Astrocyte of the spinal cord (primary cell): ENCODE measurements at regions not wholly inside any gene's neighbourhood (a gene's known extent, or its start where the extent isn't known, plus 50 kb on each side); places are given as distances from the start of the nearest gene placed in this dataset.
A peak's percentile ranks its signal among the peaks of the same experiment; 100 is the strongest.

Source experiments
- DNase-seq: peaks from one replicate; pipeline ENCODE4 v3.0.0; 2011; ENCODE audit warnings: low read depth, low spot score
- H3K4me3 ChIP-seq: 2 replicates; pipeline ENCODE4 v1.5.1; 2011; ENCODE audit warnings: low read depth, mild to moderate bottlenecking, low read length, moderate library complexity
- CTCF ChIP-seq: IDR thresholded peaks from 2 replicates; pipeline ENCODE4 v1.5.1; 2012; ENCODE audit warnings: low read depth, mild to moderate bottlenecking, low read length, inconsistent platforms
- in situ Hi-C: cut with HindIII; loops from 2 replicates; pipeline ENCODE4 v1.10.0; 2017; ENCODE audit warnings: low sequenced_read_pairs

GRCh38 chr10:4699950-4700730 lies 125.9 kb upstream of the AKR1E2 start:
- TF ChIP-seq CTCF = no peak
- no peak overlapping the region for H3K4me3 ChIP-seq
- in situ Hi-C loops = no loop called here
- no peak for DNase-seq

- no peak for TF ChIP-seq CTCF
- in situ Hi-C loops = no loop called here
- H3K4me3 ChIP-seq = no peak overlapping the region
- no peak for DNase-seq
Measured at GRCh38 chr10:4698075-4698474, 127.9 kb upstream of the AKR1E2 start.

GRCh38 chr10:4696186-4696585 lies 129.8 kb upstream of the AKR1E2 start:
- DNase-seq = no peak
- in situ Hi-C loops = no loop called here
- no peak overlapping the region for H3K4me3 ChIP-seq
- no peak for TF ChIP-seq CTCF

- no peak for TF ChIP-seq CTCF
- in situ Hi-C loops = no loop called here
- no peak for DNase-seq
- no peak overlapping the region for H3K4me3 ChIP-seq
Measured at GRCh38 chr10:4693967-4694366, 132.0 kb upstream of the AKR1E2 start.

GRCh38 chr10:4692206-4692605 lies 133.8 kb upstream of the AKR1E2 start:
- H3K4me3 ChIP-seq = no peak overlapping the region
- TF ChIP-seq CTCF = no peak
- in situ Hi-C loops = no loop called here
- DNase-seq = no peak

- H3K4me3 ChIP-seq = no peak overlapping the region
- peak; percentile 56 for DNase-seq
- no peak for TF ChIP-seq CTCF
- in situ Hi-C loops = no loop called here
Measured at GRCh38 chr10:4691776-4692175, 134.2 kb upstream of the AKR1E2 start.

- no peak for DNase-seq
- no peak for TF ChIP-seq CTCF
- H3K4me3 ChIP-seq = no peak overlapping the region
- in situ Hi-C loops = no loop called here
Measured at GRCh38 chr10:4691301-4691700, 134.7 kb upstream of the AKR1E2 start.
